OCI-LY7 (cell line): ENCODE measurements at regions not wholly inside any gene's neighbourhood (a gene's known extent, or its start where the extent isn't known, plus 50 kb on each side); places are given as distances from the start of the nearest gene placed in this dataset.
"Not testable (repeated sequence)": the region's sequence is repeated elsewhere in the genome, so short reads cannot be mapped to it uniquely, and the experiment has no call there.

Experiments
- BruUV-seq: library from RNA; stranded (reverse); fragments of 400-500 nt; replicated peaks from 2 replicates; lab custom pipeline; 2021; lab: Mats Ljungman, UMichigan
- CTCF ChIA-PET: fragments of 300-600 bp; sonication (Branson Sonifier 250); formaldehyde crosslinking; loops from one replicate; lab custom pipeline; 2022; ENCODE audit warnings: antibody characterized with exemption; ENCODE audit not compliant: unreplicated experiment; lab: Charles Lee
- POLR2A ChIA-PET: fragments of 300-600 bp; sonication (Branson Sonifier 250); formaldehyde crosslinking; loops from one replicate; lab custom pipeline; 2022; ENCODE audit warnings: antibody characterized with exemption; lab: Charles Lee
- DNase-seq: peaks from one replicate; pipeline ENCODE4 v3.0.0-alpha.2; 2015; ENCODE audit warnings: low spot score
- H2AFZ ChIP-seq: fragments of 200-600 bp; sonication (generic), shearing (Covaris generic); 2 replicates; pipeline ENCODE4 v1.6.1; 2014; ENCODE audit warnings: mild to moderate bottlenecking, antibody characterized with exemption, low read length, moderate library complexity
- H3K27ac ChIP-seq: fragments of 200-600 bp; sonication (generic); 2 replicates; pipeline ENCODE4 v1.5.1; 2014; ENCODE audit warnings: mixed run types, low read depth, mild to moderate bottlenecking, moderate library complexity, low read length, inconsistent platforms; ENCODE audit not compliant: poor library complexity, severe bottlenecking
- H3K36me3 ChIP-seq: fragments of 200-600 bp; sonication (generic); 2 replicates; pipeline ENCODE4 v1.6.1; 2014; ENCODE audit warnings: mild to moderate bottlenecking, antibody characterized with exemption, low read length, moderate library complexity, mixed read lengths; ENCODE audit not compliant: insufficient read depth
- H3K4me1 ChIP-seq: fragments of 200-600 bp; sonication (generic); 2 replicates; pipeline ENCODE4 v1.5.1; 2014; ENCODE audit warnings: mild to moderate bottlenecking, low read length; ENCODE audit not compliant: insufficient read depth, poor library complexity, severe bottlenecking
- H3K4me2 ChIP-seq: fragments of 200-600 bp; sonication (generic); 2 replicates; pipeline ENCODE4 v1.6.1; 2014; ENCODE audit warnings: mild to moderate bottlenecking, low read length
- H3K4me3 ChIP-seq: fragments of 200-600 bp; sonication (generic); 2 replicates; pipeline ENCODE4 v1.5.1; 2014; ENCODE audit warnings: mild to moderate bottlenecking, low read depth, low read length; ENCODE audit not compliant: poor library complexity, severe bottlenecking
- H3K79me2 ChIP-seq: fragments of 200-600 bp; sonication (generic); 2 replicates; pipeline ENCODE4 v1.6.1; 2016; ENCODE audit warnings: low read depth, mild to moderate bottlenecking, low read length, moderate library complexity, mixed read lengths; ENCODE audit not compliant: insufficient read depth
- H3K9me2 ChIP-seq: fragments of 200-600 bp; sonication (generic); 2 replicates; pipeline ENCODE4 v1.6.1; 2016; ENCODE audit warnings: mild to moderate bottlenecking, low read length, mixed read lengths; ENCODE audit not compliant: insufficient read depth
- H3K9me3 ChIP-seq: fragments of 200-600 bp; sonication (generic); 2 replicates; pipeline ENCODE4 v1.6.1; 2014; ENCODE audit warnings: mild to moderate bottlenecking, mixed run types, low read length, mixed read lengths
- H4K20me1 ChIP-seq: fragments of 200-600 bp; sonication (generic); 2 replicates; pipeline ENCODE4 v1.6.1; 2014; ENCODE audit warnings: mild to moderate bottlenecking, antibody characterized with exemption, low read length, moderate library complexity, mixed read lengths; ENCODE audit not compliant: insufficient read depth
- CTCF ChIP-seq: fragments of 200-600 bp; sonication (generic); conservative IDR thresholded peaks from 2 replicates; pipeline ENCODE4 v1.5.1; 2014; ENCODE audit warnings: mild to moderate bottlenecking, antibody characterized with exemption, low read length, moderate library complexity, mixed read lengths
- EZH2phosphoT487 ChIP-seq: fragments of 200-600 bp; sonication (generic); IDR thresholded peaks from 2 replicates; pipeline ENCODE4 v1.6.1; 2018; ENCODE audit warnings: low read depth, borderline replicate concordance, mild to moderate bottlenecking, mixed run types, antibody characterized with exemption, low read length, moderate library complexity, mixed read lengths
- intact Hi-C: fragments of 100-400 bp; cut with micrococcal nuclease; formaldehyde crosslinking; loops from one replicate; pipeline ENCODE4 v1.10.0; 2022; ENCODE audit not compliant: unreplicated experiment

- H4K20me1 ChIP-seq: no peaks in the 10 kb centered on the region
- no peak overlapping the region for H3K4me3 ChIP-seq
- no peak overlapping the region for H2AFZ ChIP-seq
- DNase-seq: no peak
- TF ChIP-seq EZH2phosphoT487 (no peak), CTCF (no peak)
- no peaks in the 10 kb centered on the region for H3K4me1 ChIP-seq
- intact Hi-C loops: no loop called here
- no peaks in the 10 kb centered on the region for H3K36me3 ChIP-seq
- ChIA-PET POLR2A (no interaction called here), CTCF (no interaction called here)
- no peaks in the 10 kb centered on the region for H3K79me2 ChIP-seq
- H3K9me3 ChIP-seq: no peaks in the 10 kb centered on the region
- H3K9me2 ChIP-seq: no peaks in the 10 kb centered on the region
- no TSS peak for BruUV-seq
- no peak overlapping the region for H3K27ac ChIP-seq
- H3K4me2 ChIP-seq: no peak overlapping the region
These were observed 265.6 kb upstream of the SFSWAP start for GRCh38 chr12:131445184-131445774.

GRCh38 chr12:131445795-131446194, 265.1 kb upstream of the SFSWAP start:
- Histone ChIP-seq H3K4me1 (no peaks in the 10 kb centered on the region), H3K27ac (no peak overlapping the region), H3K36me3 (no peaks in the 10 kb centered on the region), H3K79me2 (no peaks in the 10 kb centered on the region), H3K9me2 (no peaks in the 10 kb centered on the region), H3K4me2 (no peak overlapping the region), H3K4me3 (no peak overlapping the region), H3K9me3 (no peaks in the 10 kb centered on the region), H2AFZ (no peak overlapping the region), H4K20me1 (no peaks in the 10 kb centered on the region)
- intact Hi-C loops: no loop called here
- TF ChIP-seq EZH2phosphoT487 (no peak), CTCF (no peak)
- ChIA-PET CTCF (no interaction called here), POLR2A (no interaction called here)
- no peak for DNase-seq
- no TSS peak for BruUV-seq

- H3K4me1 ChIP-seq, DNase-seq, H3K36me3 ChIP-seq, POLR2A ChIA-PET, H3K4me3 ChIP-seq, H2AFZ ChIP-seq, BruUV-seq, H3K79me2 ChIP-seq, H3K4me2 ChIP-seq, intact Hi-C loops, H3K27ac ChIP-seq, H4K20me1 ChIP-seq, H3K9me3 ChIP-seq, CTCF ChIA-PET, H3K9me2 ChIP-seq: not testable (repeated sequence)
These were observed 263.3 kb upstream of the SFSWAP start for GRCh38 chr12:131447636-131448035.
